Fibroblast of lung (primary cell): ENCODE measurements at regions not wholly inside any gene's neighbourhood (a gene's known extent, or its start where the extent isn't known, plus 50 kb on each side); places are given as distances from the start of the nearest gene placed in this dataset.
"Not testable (repeated sequence)": the region's sequence is repeated elsewhere in the genome, so short reads cannot be mapped to it uniquely, and the experiment has no call there.

Experiments
- DNase-seq, 2 donors: peaks; one replicate each; pipeline versions ENCODE4 v3.0.0 to v3.0.0-alpha.2; 2010; ENCODE audit warnings: low read depth in 2 of 2
- H2AFZ ChIP-seq: 2 replicates; pipeline ENCODE4 v1.5.1; 2012; ENCODE audit warnings: low read length, control low read depth, inconsistent platforms
- H3K27ac ChIP-seq: 2 replicates; pipeline ENCODE4 v1.5.1; 2011; ENCODE audit warnings: low read length, control low read depth; ENCODE audit not compliant: insufficient read depth
- H3K27me3 ChIP-seq: 2 replicates; pipeline ENCODE4 v1.5.1; 2011; ENCODE audit warnings: mild to moderate bottlenecking, low read length; ENCODE audit not compliant: control insufficient read depth, insufficient read depth
- H3K36me3 ChIP-seq: 2 replicates; pipeline ENCODE4 v1.5.1; 2011; ENCODE audit warnings: low read length; ENCODE audit not compliant: control insufficient read depth, insufficient read depth
- H3K4me1 ChIP-seq: 2 replicates; pipeline ENCODE4 v1.5.1; 2011; ENCODE audit warnings: low read length; ENCODE audit not compliant: control insufficient read depth, insufficient read depth; ENCODE audit errors: extremely low read depth
- H3K4me2 ChIP-seq: 2 replicates; pipeline ENCODE4 v1.5.1; 2011; ENCODE audit warnings: low read length, control low read depth; ENCODE audit not compliant: insufficient read depth; ENCODE audit errors: extremely low read depth
- H3K4me3 ChIP-seq, 4 experiments: fragments of 200-600 bp in 1 of 4; sonication (generic) in 1 of 4; replicated peaks in 1 of 4; 2 replicates each; pipeline ENCODE4 v1.5.1; 2011 to 2016; ENCODE audit warnings: low read length in 4 of 4, low read depth in 3 of 4, mild to moderate bottlenecking in 3 of 4, control low read depth in 2 of 4, inconsistent platforms in 1 of 4, mixed read lengths in 1 of 4; ENCODE audit not compliant: insufficient read depth in 1 of 4; ENCODE audit errors: control extremely low read depth in 1 of 4
- H3K79me2 ChIP-seq: 2 replicates; pipeline ENCODE4 v1.5.1; 2012; ENCODE audit warnings: mild to moderate bottlenecking, low read length, inconsistent platforms; ENCODE audit not compliant: control insufficient read depth, insufficient read depth
- H3K9ac ChIP-seq: 2 replicates; pipeline ENCODE4 v1.5.1; 2011; ENCODE audit warnings: mild to moderate bottlenecking, low read length, control low read depth; ENCODE audit not compliant: insufficient read depth
- H3K9me3 ChIP-seq: 2 replicates; pipeline ENCODE4 v1.5.1; 2012; ENCODE audit warnings: low read depth, low read length; ENCODE audit not compliant: control insufficient read depth, insufficient read depth
- H4K20me1 ChIP-seq: 2 replicates; pipeline ENCODE4 v1.5.1; 2011; ENCODE audit warnings: low read length; ENCODE audit not compliant: control insufficient read depth, insufficient read depth; ENCODE audit errors: extremely low read depth
- EZH2 ChIP-seq: IDR thresholded peaks from 2 replicates; pipeline ENCODE4 v1.5.1; 2012; ENCODE audit warnings: low read length, control low read depth, mild to moderate bottlenecking; ENCODE audit errors: missing control alignments
- TF ChIP-seq, protein P1 (sequence below), 2 donors: IDR thresholded peaks in 1 of 2; conservative IDR thresholded peaks in 1 of 2; 1 replicate in 1 of 2; 2 replicates in 1 of 2; pipeline ENCODE4 v1.5.1; 2011 to 2012; ENCODE audit warnings: low read length in 2 of 2, control low read depth in 1 of 2, inconsistent platforms in 1 of 2, low read depth in 1 of 2, mild to moderate bottlenecking in 1 of 2

DNA sequence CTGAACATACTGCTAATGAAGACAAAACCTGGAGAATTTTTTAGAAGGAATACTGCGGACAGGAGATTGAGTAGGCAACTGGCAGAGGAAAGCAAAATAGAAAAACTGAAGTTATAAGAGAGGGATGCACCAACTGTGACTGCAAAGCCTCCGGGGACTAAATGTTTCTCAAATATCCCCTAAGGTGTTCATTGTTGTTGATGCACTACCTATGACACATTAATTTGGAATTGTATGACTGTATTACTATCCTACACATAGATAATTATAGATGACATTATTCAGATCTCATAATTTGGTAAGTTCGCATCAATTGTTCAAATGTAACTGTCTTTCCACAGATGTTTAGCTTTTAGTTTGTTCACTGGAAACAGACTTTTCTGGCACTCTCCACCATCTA is 341.1 kb downstream of the MMUT start:
- Histone ChIP-seq H3K9me3 (no peaks in the 10 kb centered on the region), H3K4me1 (no peaks in the 10 kb centered on the region), H4K20me1 (no peaks in the 10 kb centered on the region), H3K36me3 (no peaks in the 10 kb centered on the region), H3K9ac (no peak overlapping the region), H3K27me3 (no peaks in the 10 kb centered on the region), H3K27ac (no peak overlapping the region), H3K79me2 (no peaks in the 10 kb centered on the region), H3K4me3 (no peak overlapping the region), H3K4me2 (no peak overlapping the region), H2AFZ (no peak overlapping the region)
- TF ChIP-seq, protein P1, sequence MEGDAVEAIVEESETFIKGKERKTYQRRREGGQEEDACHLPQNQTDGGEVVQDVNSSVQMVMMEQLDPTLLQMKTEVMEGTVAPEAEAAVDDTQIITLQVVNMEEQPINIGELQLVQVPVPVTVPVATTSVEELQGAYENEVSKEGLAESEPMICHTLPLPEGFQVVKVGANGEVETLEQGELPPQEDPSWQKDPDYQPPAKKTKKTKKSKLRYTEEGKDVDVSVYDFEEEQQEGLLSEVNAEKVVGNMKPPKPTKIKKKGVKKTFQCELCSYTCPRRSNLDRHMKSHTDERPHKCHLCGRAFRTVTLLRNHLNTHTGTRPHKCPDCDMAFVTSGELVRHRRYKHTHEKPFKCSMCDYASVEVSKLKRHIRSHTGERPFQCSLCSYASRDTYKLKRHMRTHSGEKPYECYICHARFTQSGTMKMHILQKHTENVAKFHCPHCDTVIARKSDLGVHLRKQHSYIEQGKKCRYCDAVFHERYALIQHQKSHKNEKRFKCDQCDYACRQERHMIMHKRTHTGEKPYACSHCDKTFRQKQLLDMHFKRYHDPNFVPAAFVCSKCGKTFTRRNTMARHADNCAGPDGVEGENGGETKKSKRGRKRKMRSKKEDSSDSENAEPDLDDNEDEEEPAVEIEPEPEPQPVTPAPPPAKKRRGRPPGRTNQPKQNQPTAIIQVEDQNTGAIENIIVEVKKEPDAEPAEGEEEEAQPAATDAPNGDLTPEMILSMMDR (conservative IDR thresholded peaks at IDR 0.05 in 1 of 2, IDR thresholded peaks at IDR 0.05 in 1 of 2; ENCODE audit: low read depth in 1 of 2, low read length in 2 of 2): no peak
- no peak for DNase-seq

DNA sequence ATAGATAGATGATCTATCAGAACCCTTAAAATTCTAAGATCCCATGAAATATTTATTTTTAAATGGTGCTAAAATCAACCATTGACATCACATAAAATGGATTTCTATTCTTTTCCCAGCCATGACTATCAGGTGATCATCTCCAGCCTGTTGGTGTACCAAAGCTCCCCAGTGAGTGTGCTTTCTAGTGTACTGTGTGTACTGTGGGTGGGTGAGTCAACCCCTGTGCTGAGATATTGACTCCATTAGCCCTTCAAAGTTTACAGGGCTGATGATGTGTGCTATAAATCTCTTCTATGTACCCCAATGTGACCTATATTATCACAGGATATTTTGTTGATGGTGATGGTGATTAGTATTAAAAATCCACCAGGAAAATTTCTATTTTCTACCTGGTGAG is 344.6 kb downstream of the MMUT start:
- Histone ChIP-seq H3K79me2 (no peaks in the 10 kb centered on the region), H3K4me3 (no peak overlapping the region), H2AFZ (no peak overlapping the region), H3K4me1 (no peaks in the 10 kb centered on the region), H3K27ac (no peak overlapping the region), H3K9me3 (no peaks in the 10 kb centered on the region), H3K9ac (no peak overlapping the region), H3K27me3 (no peaks in the 10 kb centered on the region), H4K20me1 (no peaks in the 10 kb centered on the region), H3K4me2 (no peak overlapping the region), H3K36me3 (no peaks in the 10 kb centered on the region)
- TF ChIP-seq, protein P1 (conservative IDR thresholded peaks at IDR 0.05 in 1 of 2, IDR thresholded peaks at IDR 0.05 in 1 of 2; ENCODE audit: low read depth in 1 of 2, low read length in 2 of 2): no peak
- TF ChIP-seq EZH2: no peak
- DNase-seq: no peak

DNA sequence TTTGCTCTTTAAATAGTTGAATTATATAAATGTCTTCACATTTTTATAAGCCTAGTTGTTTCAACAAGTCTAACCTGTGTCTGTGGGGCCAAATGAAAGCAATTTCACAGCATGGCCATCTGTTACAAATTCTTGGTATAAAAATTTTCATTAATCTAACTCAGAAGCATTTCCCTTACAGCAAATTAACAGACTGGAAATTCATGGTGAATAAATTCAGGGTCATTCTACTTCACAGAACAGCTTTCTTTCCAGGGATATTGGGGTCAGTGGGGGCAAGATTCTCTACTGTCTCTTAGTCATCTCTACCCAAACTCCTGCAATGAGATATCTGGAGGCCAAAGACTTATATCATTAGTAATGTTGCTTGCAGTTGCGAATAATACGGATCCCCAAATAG is 352.1 kb downstream of the MMUT start:
- TF ChIP-seq, protein P1 (conservative IDR thresholded peaks at IDR 0.05 in 1 of 2, IDR thresholded peaks at IDR 0.05 in 1 of 2; ENCODE audit: low read depth in 1 of 2, low read length in 2 of 2): no peak
- no peak for TF ChIP-seq EZH2
- H2AFZ ChIP-seq: no peak overlapping the region
- no peaks in the 10 kb centered on the region for H3K27me3 ChIP-seq
- DNase-seq: no peak
- H3K27ac ChIP-seq: no peak overlapping the region
- no peaks in the 10 kb centered on the region for H3K4me1 ChIP-seq
- H3K79me2 ChIP-seq: no peaks in the 10 kb centered on the region
- no peak overlapping the region for H3K4me3 ChIP-seq
- H3K9ac ChIP-seq: no peak overlapping the region
- no peak overlapping the region for H3K4me2 ChIP-seq
- no peaks in the 10 kb centered on the region for H3K9me3 ChIP-seq
- H3K36me3 ChIP-seq: no peaks in the 10 kb centered on the region
- no peaks in the 10 kb centered on the region for H4K20me1 ChIP-seq

DNA sequence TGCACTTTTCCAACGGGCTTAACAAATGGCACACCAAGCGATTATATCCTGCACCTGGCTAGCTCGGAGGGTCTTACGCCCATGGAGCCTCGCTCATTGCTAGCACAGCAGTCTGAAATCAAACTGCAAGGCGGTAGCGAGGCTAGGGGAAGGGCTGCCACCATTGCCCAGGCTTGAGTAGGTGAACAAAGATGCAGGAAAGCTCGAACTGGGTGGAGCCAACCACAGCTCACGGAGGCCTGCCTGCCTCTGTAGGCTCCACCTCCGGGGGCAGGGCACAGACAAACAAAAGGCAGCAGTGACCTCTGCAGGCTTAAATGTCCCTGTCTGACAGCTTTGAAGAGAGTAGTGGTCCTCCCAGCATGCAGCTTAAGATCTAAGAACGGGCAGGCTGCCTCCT is 365.4 kb downstream of the MMUT start:
- not testable (repeated sequence) for H3K79me2 ChIP-seq, H4K20me1 ChIP-seq, H3K9ac ChIP-seq, H3K4me3 ChIP-seq, H3K9me3 ChIP-seq, H3K36me3 ChIP-seq, H2AFZ ChIP-seq, H3K27me3 ChIP-seq, H3K27ac ChIP-seq, H3K4me1 ChIP-seq, H3K4me2 ChIP-seq, DNase-seq
